ENCODE measurements at regions not wholly inside any gene's neighbourhood (a gene's known extent, or its start where the extent isn't known, plus 50 kb on each side); places are given as distances from the start of the nearest gene placed in this dataset.

- DNase-seq: no peak
Observed at GRCh38 chr20:22504829-22505377, 79.5 kb downstream of the FOXA2 start.

- no peak for DNase-seq
Observed at GRCh38 chr20:22503577-22503976, 80.8 kb downstream of the FOXA2 start.

GRCh38 chr20:22502731-22503191 lies 81.6 kb downstream of the FOXA2 start:
- DNase-seq: no peak

- no peak for DNase-seq
Observed at GRCh38 chr20:22501566-22502344, 82.6 kb downstream of the FOXA2 start.

- DNase-seq: no peak
Observed at GRCh38 chr20:22501034-22501433, 83.3 kb downstream of the FOXA2 start.

- DNase-seq: peak; percentile 95 to 98
Observed at GRCh38 chr20:22499515-22500166, 84.7 kb downstream of the FOXA2 start.

- DNase-seq: no peak
Observed at GRCh38 chr20:22496817-22497216, 87.6 kb downstream of the FOXA2 start.

- no peak for DNase-seq
Observed at GRCh38 chr20:22495789-22496188, 88.6 kb downstream of the FOXA2 start.

- DNase-seq: no peak
Observed at GRCh38 chr20:22495172-22495571, 89.2 kb downstream of the FOXA2 start.

GRCh38 chr20:22492497-22492896 lies 91.9 kb downstream of the FOXA2 start:
- DNase-seq: peak in 1 of 2 experiments; percentile 40

- no peak for DNase-seq
Observed at GRCh38 chr20:22491194-22491505, 93.2 kb downstream of the FOXA2 start.

GRCh38 chr20:22490287-22491193 lies 93.8 kb downstream of the FOXA2 start:
- peak; percentile 98 to 99 for DNase-seq

GRCh38 chr20:22489626-22490286 lies 94.6 kb downstream of the FOXA2 start:
- DNase-seq: peak in 1 of 2 experiments; percentile 58

GRCh38 chr20:22480336-22480735 lies 104.0 kb downstream of the FOXA2 start:
- DNase-seq: no peak

- DNase-seq: no peak
Observed at GRCh38 chr20:22475662-22476061, 108.7 kb downstream of the FOXA2 start.

- DNase-seq: no peak
Observed at GRCh38 chr20:22474224-22474623, 110.1 kb downstream of the FOXA2 start.

GRCh38 chr20:22473293-22473692 lies 111.1 kb downstream of the FOXA2 start:
- DNase-seq: no peak

GRCh38 chr20:22472447-22473100 lies 111.8 kb downstream of the FOXA2 start:
- DNase-seq: no peak

GRCh38 chr20:22471156-22471836 lies 113.1 kb downstream of the FOXA2 start:
- DNase-seq: no peak

GRCh38 chr20:22470620-22471026 lies 113.7 kb downstream of the FOXA2 start:
- DNase-seq: no peak

- DNase-seq: peak; percentile 92 to 98
Observed at GRCh38 chr20:22466447-22467171, 117.8 kb downstream of the FOXA2 start.
